HCT116 (cell line): ENCODE measurements at regions not wholly inside any gene's neighbourhood (a gene's known extent, or its start where the extent isn't known, plus 50 kb on each side); places are given as distances from the start of the nearest gene placed in this dataset.

Experiments used
- ATAC-seq: fragments of 200-7000 bp; cut with Tn5 transposase; 2 replicates; pipeline ENCODE4 v1.9.1; 2020; ENCODE audit warnings: mild to moderate bottlenecking, moderate library complexity
- BruUV-seq: library from RNA; stranded (reverse); fragments of 400-500 nt; replicated peaks from 2 replicates; lab custom pipeline; 2021; lab: Mats Ljungman, UMichigan
- CTCF ChIA-PET: fragments of 300-600 bp; sonication (Branson Sonifier 250); formaldehyde crosslinking; loops from one replicate; lab custom pipeline; 2021; ENCODE audit warnings: antibody characterized with exemption; lab: Charles Lee
- POLR2A ChIA-PET: fragments of 300-600, 350-600 bp; sonication (Branson Sonifier 250); formaldehyde crosslinking; loops from one replicate; lab custom pipeline; 2021; ENCODE audit warnings: antibody characterized with exemption; lab: Charles Lee
- RAD21 ChIA-PET, 2 experiments: fragments of 300-600 bp; sonication (Branson Sonifier 250); formaldehyde crosslinking; loops; one replicate each; lab custom pipeline; 2023; ENCODE audit warnings: low total read pairs in 2 of 2; ENCODE audit not compliant: uncharacterized antibody in 2 of 2, unreplicated experiment in 2 of 2, low non-redundant PET in 1 of 2; lab: Charles Lee
- DNase-seq: peaks from one replicate; pipeline ENCODE4 v3.0.0-alpha.2; 2010; ENCODE audit warnings: low read depth, low spot score
- H2AFZ ChIP-seq: fragments of 200-600 bp; shearing (Covaris generic), sonication (generic); 2 replicates; pipeline ENCODE4 v1.6.1; 2017; ENCODE audit warnings: low read depth, mixed run types, mixed read lengths, antibody characterized with exemption, low read length; ENCODE audit not compliant: poor library complexity, severe bottlenecking
- H3K27ac ChIP-seq: 2 replicates; pipeline ENCODE4 v1.5.1; 2012; ENCODE audit warnings: low read depth, low read length
- H3K27me3 ChIP-seq: fragments of 200-600 bp; sonication (generic); 2 replicates; pipeline ENCODE4 v1.6.1; 2016; ENCODE audit warnings: mixed run types, low read length, mixed read lengths; ENCODE audit not compliant: insufficient read depth
- H3K36me3 ChIP-seq, 2 experiments: fragments of 200-500 bp in 1 of 2; fragments of 200-600 bp in 1 of 2; sonication (Bioruptor generic) in 1 of 2; sonication (generic) in 1 of 2; 2 replicates each; pipeline versions ENCODE4 v1.5.1 to v1.6.1; 2014 to 2016; ENCODE audit warnings: low read length in 2 of 2, inconsistent platforms in 1 of 2, mixed read lengths in 1 of 2, mixed run types in 1 of 2; ENCODE audit not compliant: insufficient read depth in 2 of 2, control insufficient read depth in 1 of 2
- H3K4me1 ChIP-seq, 2 experiments: fragments of 200-600 bp in 1 of 2; sonication (generic) in 1 of 2; 2 replicates each; pipeline versions ENCODE4 v1.5.1 to v1.6.1; 2012 to 2017; ENCODE audit warnings: low read length in 2 of 2, inconsistent platforms in 1 of 2, mild to moderate bottlenecking in 1 of 2, mixed read lengths in 1 of 2, mixed run types in 1 of 2, moderate library complexity in 1 of 2; ENCODE audit not compliant: insufficient read depth in 2 of 2, control insufficient read depth in 1 of 2
- H3K4me2 ChIP-seq: fragments of 200-600 bp; sonication (generic); 2 replicates; pipeline ENCODE4 v1.6.1; 2017; ENCODE audit warnings: mixed run types, low read length, mixed read lengths
- H3K4me3 ChIP-seq, 2 experiments: fragments of 200-600 bp in 1 of 2; sonication (generic) in 1 of 2; replicated peaks in 1 of 2; 2 replicates each; pipeline ENCODE4 v1.5.1; 2011 to 2016; ENCODE audit warnings: low read length in 2 of 2, control low read depth in 1 of 2, low read depth in 1 of 2, mild to moderate bottlenecking in 1 of 2, mixed read lengths in 1 of 2, mixed run types in 1 of 2
- H3K79me2 ChIP-seq: fragments of 200-600 bp; sonication (generic); 2 replicates; pipeline ENCODE4 v1.6.1; 2017; ENCODE audit warnings: mild to moderate bottlenecking, mixed run types, low read length, moderate library complexity, mixed read lengths; ENCODE audit not compliant: insufficient read depth
- H3K9ac ChIP-seq: fragments of 200-600 bp; sonication (generic); 2 replicates; pipeline ENCODE4 v1.6.1; 2016; ENCODE audit warnings: low read length, mixed read lengths
- H3K9me2 ChIP-seq: fragments of 200-600 bp; sonication (generic), shearing (Covaris generic); 2 replicates; pipeline ENCODE4 v1.6.1; 2017; ENCODE audit warnings: mixed run types, mild to moderate bottlenecking, moderate library complexity; ENCODE audit not compliant: insufficient read depth
- H3K9me3 ChIP-seq, 2 experiments: fragments of 200-500 bp in 1 of 2; fragments of 200-600 bp in 1 of 2; sonication (Bioruptor generic) in 1 of 2; sonication (generic) in 1 of 2; 2 replicates each; pipeline ENCODE4 v1.6.1; 2014 to 2017; ENCODE audit warnings: low read length in 2 of 2, mixed read lengths in 2 of 2, inconsistent platforms in 1 of 2, low read depth in 1 of 2, mild to moderate bottlenecking in 1 of 2, mixed run types in 1 of 2, moderate library complexity in 1 of 2; ENCODE audit not compliant: control insufficient read depth in 1 of 2, insufficient read depth in 1 of 2
- H4K20me1 ChIP-seq: fragments of 200-600 bp; sonication (generic), shearing (Covaris generic); 2 replicates; pipeline ENCODE4 v1.6.1; 2017; ENCODE audit warnings: mixed run types, mild to moderate bottlenecking, moderate library complexity; ENCODE audit not compliant: insufficient read depth
- CBX3 ChIP-seq: IDR thresholded peaks from 2 replicates; pipeline ENCODE4 v1.6.1; 2012; ENCODE audit warnings: low read depth
- CEBPB ChIP-seq: IDR thresholded peaks from 2 replicates; pipeline ENCODE4 v1.6.1; 2012; ENCODE audit warnings: low read depth
- CTCF ChIP-seq, 3 experiments: fragments of 200-600 bp in 1 of 3; sonication (generic) in 1 of 3; IDR thresholded peaks in 2 of 3; conservative IDR thresholded peaks in 1 of 3; 2 replicates each; pipeline ENCODE4 v1.5.1; 2012 to 2017; ENCODE audit warnings: low read depth in 2 of 3, low read length in 2 of 3, antibody characterized with exemption in 1 of 3, borderline replicate concordance in 1 of 3, control low read depth in 1 of 3, mild to moderate bottlenecking in 1 of 3, mixed read lengths in 1 of 3, mixed run types in 1 of 3, moderate library complexity in 1 of 3; ENCODE audit not compliant: insufficient read depth in 1 of 3
- EGR1 ChIP-seq: IDR thresholded peaks from 2 replicates; pipeline ENCODE4 v1.6.1; 2012; ENCODE audit warnings: low read depth
- EZH2 ChIP-seq: fragments of 200-600 bp; sonication (generic); IDR thresholded peaks from 2 replicates; pipeline ENCODE4 v1.6.1; 2017; ENCODE audit warnings: antibody characterized with exemption, mixed run types
- EZH2phosphoT487 ChIP-seq: fragments of 200-600 bp; IDR thresholded peaks from 2 replicates; pipeline ENCODE4 v1.6.1; 2018; ENCODE audit warnings: antibody characterized with exemption, borderline replicate concordance
- FOSL1 ChIP-seq: IDR thresholded peaks from 2 replicates; pipeline ENCODE4 v1.6.1; 2012; ENCODE audit warnings: low read depth
- JUND ChIP-seq: IDR thresholded peaks from 2 replicates; pipeline ENCODE4 v1.6.1; 2012
- MAX ChIP-seq: IDR thresholded peaks from 2 replicates; pipeline ENCODE4 v1.6.1; 2012
- POLR2A ChIP-seq: IDR thresholded peaks from 2 replicates; pipeline ENCODE4 v1.7.0; 2011; ENCODE audit warnings: borderline replicate concordance; ENCODE audit not compliant: insufficient read depth, insufficient read length; ENCODE audit errors: extremely low read depth
- POLR2AphosphoS5 ChIP-seq: IDR thresholded peaks from 2 replicates; pipeline ENCODE4 v1.6.1; 2011; ENCODE audit warnings: mild to moderate bottlenecking, low read depth, low read length, moderate library complexity
- RAD21 ChIP-seq: IDR thresholded peaks from 2 replicates; pipeline ENCODE4 v1.6.1; 2012; ENCODE audit warnings: low read depth, mild to moderate bottlenecking
- SIN3A ChIP-seq: IDR thresholded peaks from 2 replicates; pipeline ENCODE4 v1.6.1; 2012; ENCODE audit warnings: low read depth
- SRF ChIP-seq: IDR thresholded peaks from 2 replicates; pipeline ENCODE4 v1.6.1; 2012; ENCODE audit warnings: low read depth
- TCF7L2 ChIP-seq: IDR thresholded peaks from 2 replicates; pipeline ENCODE4 v1.7.0; 2011; ENCODE audit warnings: borderline replicate concordance, inconsistent platforms; ENCODE audit not compliant: insufficient read depth, insufficient read length; ENCODE audit errors: extremely low read depth
- ZBTB33 ChIP-seq: IDR thresholded peaks from 2 replicates; pipeline ENCODE4 v1.6.1; 2011; ENCODE audit warnings: mild to moderate bottlenecking, low read length, moderate library complexity; ENCODE audit not compliant: insufficient replicate concordance; ENCODE audit errors: extremely low read depth
- ZNF274 ChIP-seq: fragments of 200-500 bp; sonication (Bioruptor generic); IDR thresholded peaks from 2 replicates; pipeline ENCODE4 v1.6.1; 2014; ENCODE audit warnings: mild to moderate bottlenecking, low read depth, low read length, inconsistent platforms
- intact Hi-C: fragments of 100-400 bp; cut with micrococcal nuclease; formaldehyde crosslinking; loops from 2 replicates; pipeline ENCODE4 v1.10.0; 2022

GRCh38 chr1:187229496-187229895, 400.7 kb downstream of the PLA2G4A start:
- DNase-seq, result no peak
- H3K9me3 ChIP-seq, result no peaks in the 10 kb centered on the region
- H3K27me3 ChIP-seq, result no peaks in the 10 kb centered on the region
- no peaks in the 10 kb centered on the region for H3K79me2 ChIP-seq
- H3K9ac ChIP-seq, result no peak overlapping the region
- H3K36me3 ChIP-seq, result no peaks in the 10 kb centered on the region
- H3K4me3 ChIP-seq, result no peak overlapping the region
- H3K4me1 ChIP-seq, result no peaks in the 10 kb centered on the region
- H3K4me2 ChIP-seq, result no peak overlapping the region
- H3K27ac ChIP-seq, result no peak overlapping the region
- ChIA-PET POLR2A (no interaction called here), CTCF (interaction anchor here (0.6 kb wide), 1 partner anchor 9 kb away, joined by 6 read pairs; no protein-coding TSS in a partner anchor), RAD21 (no interaction called here)
- TF ChIP-seq CTCF (IDR thresholded peaks at IDR 0.05 in 2 of 3, conservative IDR thresholded peaks at IDR 0.05 in 1 of 3; ENCODE audit: borderline replicate concordance in 1 of 3, insufficient read depth in 1 of 3, low read depth in 2 of 3, low read length in 2 of 3), result no peak
- ATAC-seq, result no peak
- intact Hi-C loops, result no loop called here
- H3K9me2 ChIP-seq, result no peaks in the 10 kb centered on the region; the same call in 1 of the 2 replicates
- no TSS peak for BruUV-seq
- peak overlapping the region; percentile 25 for H2AFZ ChIP-seq
- H4K20me1 ChIP-seq, result no peaks in the 10 kb centered on the region

- TF ChIP-seq FOSL1 (no peak), EZH2 (no peak), SRF (no peak), POLR2AphosphoS5 (no peak), MAX (no peak), JUND (no peak), ZNF274 (no peak), POLR2A (no peak), EGR1 (no peak), SIN3A (no peak), RAD21 (no peak), ZBTB33 (no peak), EZH2phosphoT487 (no peak), CBX3 (no peak), TCF7L2 (no peak), CEBPB (no peak)
- BruUV-seq, result no TSS peak
- no peaks in the 10 kb centered on the region for H3K36me3 ChIP-seq
- no peaks in the 10 kb centered on the region for H3K9me3 ChIP-seq
- no peak overlapping the region for H3K27ac ChIP-seq
- no peaks in the 10 kb centered on the region for H3K79me2 ChIP-seq
- no peaks in the 10 kb centered on the region for H4K20me1 ChIP-seq
- H3K4me1 ChIP-seq, result no peaks in the 10 kb centered on the region
- no peak overlapping the region for H3K9ac ChIP-seq
- ATAC-seq (no peak), DNase-seq (no peak)
- no peak overlapping the region for H2AFZ ChIP-seq
- no peak overlapping the region for H3K4me3 ChIP-seq
- ChIA-PET CTCF (no interaction called here), POLR2A (no interaction called here), RAD21 (no interaction called here)
- intact Hi-C loops, result no loop called here
- no peaks in the 10 kb centered on the region; the same call in 1 of the 2 replicates for H3K9me2 ChIP-seq
- H3K4me2 ChIP-seq, result no peak overlapping the region
- no peaks in the 10 kb centered on the region for H3K27me3 ChIP-seq
Measured at GRCh38 chr1:187234706-187235105, 406.0 kb downstream of the PLA2G4A start.
